ENCODE measurements at regions not wholly inside any gene's neighbourhood (a gene's known extent, or its start where the extent isn't known, plus 50 kb on each side); places are given as distances from the start of the nearest gene placed in this dataset.
A peak's percentile ranks its signal among the peaks of the same experiment; 100 is the strongest.

GRCh38 chr7:68313806-68314205, 1284.5 kb upstream of the AUTS2 start:
- no peak overlapping the region for H3K4me3 ChIP-seq (ENCODE audit: low read depth, low read length)
- no peaks in the 10 kb centered on the region for H3K27me3 ChIP-seq (ENCODE audit: control insufficient read depth, insufficient read depth, low read length)
- no peak for FAIRE-seq
- H3K36me3 ChIP-seq (ENCODE audit: control insufficient read depth, insufficient read depth, low read length), result no peaks in the 10 kb centered on the region
- no peak for TF ChIP-seq CTCF (IDR thresholded peaks at IDR 0.05; ENCODE audit: insufficient read depth, low read length, severe bottlenecking)
- DNase-seq (ENCODE audit: low read depth), result peak; percentile 4

GRCh38 chr7:68314208-68314607, 1284.1 kb upstream of the AUTS2 start:
- no peaks in the 10 kb centered on the region for H3K36me3 ChIP-seq (ENCODE audit: control insufficient read depth, insufficient read depth, low read length)
- TF ChIP-seq CTCF (IDR thresholded peaks at IDR 0.05; ENCODE audit: insufficient read depth, low read length, severe bottlenecking), result no peak
- DNase-seq (ENCODE audit: low read depth) (no peak), FAIRE-seq (no peak)
- H3K4me3 ChIP-seq (ENCODE audit: low read depth, low read length), result no peak overlapping the region
- no peaks in the 10 kb centered on the region for H3K27me3 ChIP-seq (ENCODE audit: control insufficient read depth, insufficient read depth, low read length)

GRCh38 chr7:68317476-68317875, 1280.8 kb upstream of the AUTS2 start:
- no peak for TF ChIP-seq CTCF (IDR thresholded peaks at IDR 0.05; ENCODE audit: insufficient read depth, low read length, severe bottlenecking)
- FAIRE-seq, result no peak
- Histone ChIP-seq H3K27me3 (ENCODE audit: control insufficient read depth, insufficient read depth, low read length) (no peaks in the 10 kb centered on the region), H3K4me3 (ENCODE audit: low read depth, low read length) (no peak overlapping the region), H3K36me3 (ENCODE audit: control insufficient read depth, insufficient read depth, low read length) (no peaks in the 10 kb centered on the region)
- DNase-seq (ENCODE audit: low read depth), result no peak

- Histone ChIP-seq H3K27me3 (ENCODE audit: control insufficient read depth, insufficient read depth, low read length) (no peaks in the 10 kb centered on the region), H3K36me3 (ENCODE audit: control insufficient read depth, insufficient read depth, low read length) (no peaks in the 10 kb centered on the region), H3K4me3 (ENCODE audit: low read depth, low read length) (no peak overlapping the region)
- TF ChIP-seq CTCF (IDR thresholded peaks at IDR 0.05; ENCODE audit: insufficient read depth, low read length, severe bottlenecking), result no peak
- no peak for FAIRE-seq
- DNase-seq (ENCODE audit: low read depth), result no peak
Observed at GRCh38 chr7:68319061-68319460, 1279.2 kb upstream of the AUTS2 start.

- Histone ChIP-seq H3K27me3 (ENCODE audit: control insufficient read depth, insufficient read depth, low read length) (no peaks in the 10 kb centered on the region), H3K36me3 (ENCODE audit: control insufficient read depth, insufficient read depth, low read length) (no peaks in the 10 kb centered on the region), H3K4me3 (ENCODE audit: low read depth, low read length) (no peak overlapping the region)
- TF ChIP-seq CTCF (IDR thresholded peaks at IDR 0.05; ENCODE audit: insufficient read depth, low read length, severe bottlenecking), result no peak
- DNase-seq (ENCODE audit: low read depth) (peak; percentile 35), FAIRE-seq (no peak)
Observed at GRCh38 chr7:68321076-68321639, 1277.1 kb upstream of the AUTS2 start.
